NCI-H2029 treated with DMSO at 0.1 percent for 48 hours (cell line): ENCODE measurements at regions not wholly inside any gene's neighbourhood (a gene's known extent, or its start where the extent isn't known, plus 50 kb on each side); places are given as distances from the start of the nearest gene placed in this dataset.
"Not testable (repeated sequence)": the region's sequence is repeated elsewhere in the genome, so short reads cannot be mapped to it uniquely, and the experiment has no call there.

Source experiments
- DNase-seq: peaks from one replicate; lab custom pipeline; 2025; lab: John Stamatoyannopoulos, UW

GRCh38 chr12:91672130-91672529 lies 473.5 kb downstream of the BTG1 start:
- DNase-seq: no peak

GRCh38 chr12:91667694-91668093 lies 478.0 kb downstream of the BTG1 start:
- no peak for DNase-seq

- DNase-seq: no peak
Observed at GRCh38 chr12:91663744-91664143, 481.1 kb upstream of the DCN start.

- peak; percentile 54 for DNase-seq
Observed at GRCh38 chr12:91663310-91663709, 480.7 kb upstream of the DCN start.

GRCh38 chr12:91662021-91662420 lies 479.4 kb upstream of the DCN start:
- no peak for DNase-seq

GRCh38 chr12:91657032-91657431 lies 474.4 kb upstream of the DCN start:
- DNase-seq: no peak

- DNase-seq: no peak
Observed at GRCh38 chr12:91655966-91656365, 473.3 kb upstream of the DCN start.

- DNase-seq: no peak
Observed at GRCh38 chr12:91654087-91654486, 471.5 kb upstream of the DCN start.

- no peak for DNase-seq
Observed at GRCh38 chr12:91651728-91652127, 469.1 kb upstream of the DCN start.

GRCh38 chr12:91643763-91644162 lies 461.1 kb upstream of the DCN start:
- DNase-seq: no peak

- DNase-seq: no peak
Observed at GRCh38 chr12:91640021-91640420, 457.4 kb upstream of the DCN start.

GRCh38 chr12:91639327-91639726 lies 456.7 kb upstream of the DCN start:
- no peak for DNase-seq

- no peak for DNase-seq
Observed at GRCh38 chr12:91637789-91638624, 455.4 kb upstream of the DCN start.

- no peak for DNase-seq
Observed at GRCh38 chr12:91636721-91637120, 454.1 kb upstream of the DCN start.

- not testable (repeated sequence) for DNase-seq
Observed at GRCh38 chr12:91634386-91634713, 451.7 kb upstream of the DCN start.

- DNase-seq: no peak
Observed at GRCh38 chr12:91633734-91634357, 451.2 kb upstream of the DCN start.

- DNase-seq: no peak
Observed at GRCh38 chr12:91633206-91633605, 450.6 kb upstream of the DCN start.

GRCh38 chr12:91632042-91632786 lies 449.6 kb upstream of the DCN start:
- no peak for DNase-seq

- no peak for DNase-seq
Observed at GRCh38 chr12:91630596-91631293, 448.1 kb upstream of the DCN start.

GRCh38 chr12:91630083-91630482 lies 447.5 kb upstream of the DCN start:
- no peak for DNase-seq

GRCh38 chr12:91629440-91629839 lies 446.8 kb upstream of the DCN start:
- no peak for DNase-seq

GRCh38 chr12:91628656-91629055 lies 446.0 kb upstream of the DCN start:
- DNase-seq: no peak
